ENCODE measurements at regions not wholly inside any gene's neighbourhood (a gene's known extent, or its start where the extent isn't known, plus 50 kb on each side); places are given as distances from the start of the nearest gene placed in this dataset.

GRCh38 chr17:54849660-54850059 is 51.0 kb upstream of the TOM1L1 start:
- no peak for TF ChIP-seq CTCF (IDR thresholded peaks at IDR 0.05)
- TF ChIP-seq POLR2A (IDR thresholded peaks at IDR 0.05), result no peak

All from esophagus squamous epithelium (tissue), 4 donors.